DMS153 treated with DMSO at 0.1 percent for 48 hours (cell line): ENCODE measurements at regions not wholly inside any gene's neighbourhood (a gene's known extent, or its start where the extent isn't known, plus 50 kb on each side); places are given as distances from the start of the nearest gene placed in this dataset.
"Not testable (repeated sequence)": the region's sequence is repeated elsewhere in the genome, so short reads cannot be mapped to it uniquely, and the experiment has no call there.

Experiments used
- DNase-seq: peaks from one replicate; lab custom pipeline; 2025; ENCODE audit not compliant: unreplicated experiment; lab: John Stamatoyannopoulos, UW

DNA sequence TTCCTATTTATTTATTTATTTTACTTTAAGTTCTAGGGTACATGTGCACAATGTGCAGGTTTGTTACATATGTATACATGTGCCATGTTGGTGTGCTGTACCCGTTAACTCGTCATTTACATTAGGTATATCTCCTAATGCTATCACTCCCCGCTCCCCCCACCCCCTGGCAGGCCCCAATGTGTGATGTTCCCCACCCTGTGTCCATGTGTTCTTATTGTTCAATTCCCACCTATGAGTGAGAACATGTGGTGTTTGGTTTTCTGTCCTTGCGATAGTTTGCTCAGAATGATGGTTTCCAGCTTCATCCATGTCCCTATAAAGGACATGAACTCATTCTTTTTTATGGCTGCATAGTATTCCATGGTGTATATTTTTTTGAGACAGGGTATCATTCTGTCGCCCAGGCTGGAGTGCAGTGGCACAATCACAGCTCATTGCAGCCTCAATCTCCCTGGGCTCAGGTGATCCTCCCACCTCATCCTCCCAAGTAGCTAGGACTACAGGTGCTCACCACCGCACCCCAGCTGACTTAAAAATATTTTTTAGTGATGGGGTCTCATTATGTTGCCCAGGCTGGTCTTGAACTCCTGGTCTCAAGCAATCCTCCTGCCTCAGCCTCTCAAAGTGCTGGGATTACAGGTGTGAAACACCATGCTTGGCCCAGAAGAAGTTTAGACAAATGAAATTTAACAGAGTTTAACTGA, 140.6 kb downstream of the NPIPB5 start:
- not testable (repeated sequence) for DNase-seq

DNA sequence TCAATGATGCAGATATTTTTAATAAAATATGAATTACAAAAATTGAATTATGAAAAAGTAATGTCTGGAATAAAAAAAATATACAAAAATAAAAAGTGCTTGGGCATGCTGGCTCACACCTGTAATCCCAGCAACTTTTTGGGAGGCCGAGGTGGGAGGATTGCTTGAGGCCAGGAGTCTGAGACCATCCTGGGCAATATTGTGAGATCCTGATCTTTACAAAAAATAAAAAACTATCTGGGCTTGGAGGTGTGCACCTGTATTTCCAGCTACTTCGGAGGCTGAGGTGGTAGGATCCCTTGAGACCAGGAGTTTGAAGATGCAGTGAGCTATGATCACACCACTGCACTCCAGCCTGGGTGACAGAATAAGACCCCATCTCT, 141.8 kb downstream of the NPIPB5 start:
- no peak for DNase-seq

DNA sequence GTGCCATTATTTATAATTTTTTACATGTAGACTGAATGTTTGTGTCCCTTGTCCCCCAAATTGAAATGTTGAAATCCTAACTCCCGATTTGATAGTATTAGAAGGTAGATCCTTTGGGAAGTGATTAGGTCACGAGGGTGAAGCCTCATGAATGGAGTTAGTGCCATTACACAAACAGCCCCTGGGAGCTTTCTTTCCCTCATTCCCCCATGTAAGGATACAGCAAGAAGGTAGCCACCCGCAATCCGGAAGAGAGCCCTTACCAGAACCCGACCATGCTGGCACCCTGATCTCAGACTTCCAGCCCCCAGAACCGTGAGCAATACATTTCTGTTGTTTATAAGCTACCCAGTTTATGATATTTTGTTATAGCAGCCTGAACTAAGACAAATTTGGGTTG, 143.2 kb downstream of the NPIPB5 start:
- no peak for DNase-seq

DNA sequence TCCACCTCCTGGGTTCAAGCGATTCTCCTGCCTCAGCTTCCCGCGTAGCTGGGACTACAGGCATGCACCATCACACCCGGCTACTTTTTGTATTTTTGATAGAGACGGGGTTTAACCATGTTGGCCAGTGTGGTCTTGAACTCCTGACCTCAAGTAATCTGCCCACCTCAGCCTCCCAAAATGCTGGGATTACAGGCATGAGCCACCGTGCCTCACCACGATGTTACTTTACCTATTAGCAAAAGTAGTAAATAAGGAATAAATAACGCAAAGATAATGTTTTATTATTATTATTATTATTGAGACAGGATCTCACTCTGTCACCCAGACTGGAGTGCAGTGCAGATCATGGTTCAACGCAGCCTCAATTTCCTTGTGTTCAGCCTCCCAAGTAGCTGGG, 145.9 kb downstream of the NPIPB5 start:
- not testable (repeated sequence) for DNase-seq

DNA sequence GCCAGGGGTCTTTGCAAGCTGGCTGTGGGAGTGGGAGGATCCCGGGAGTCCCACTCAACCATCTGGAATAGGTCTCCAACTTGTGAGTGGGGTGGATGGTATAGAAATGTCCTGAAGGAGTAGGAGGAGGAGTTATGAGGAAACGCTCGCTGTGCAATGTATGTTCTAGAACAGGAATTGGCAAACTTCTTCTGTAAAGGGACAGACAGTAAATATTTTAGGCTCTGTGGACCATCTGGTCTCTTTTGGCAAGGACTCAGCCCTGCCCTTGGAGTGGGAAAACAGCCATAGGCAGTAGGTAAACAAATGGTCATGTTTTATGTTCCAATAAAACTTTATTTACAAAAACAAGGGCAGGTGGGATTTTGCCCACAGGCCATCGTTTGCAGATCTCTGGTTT, 149.2 kb downstream of the NPIPB5 start:
- no peak for DNase-seq

DNA sequence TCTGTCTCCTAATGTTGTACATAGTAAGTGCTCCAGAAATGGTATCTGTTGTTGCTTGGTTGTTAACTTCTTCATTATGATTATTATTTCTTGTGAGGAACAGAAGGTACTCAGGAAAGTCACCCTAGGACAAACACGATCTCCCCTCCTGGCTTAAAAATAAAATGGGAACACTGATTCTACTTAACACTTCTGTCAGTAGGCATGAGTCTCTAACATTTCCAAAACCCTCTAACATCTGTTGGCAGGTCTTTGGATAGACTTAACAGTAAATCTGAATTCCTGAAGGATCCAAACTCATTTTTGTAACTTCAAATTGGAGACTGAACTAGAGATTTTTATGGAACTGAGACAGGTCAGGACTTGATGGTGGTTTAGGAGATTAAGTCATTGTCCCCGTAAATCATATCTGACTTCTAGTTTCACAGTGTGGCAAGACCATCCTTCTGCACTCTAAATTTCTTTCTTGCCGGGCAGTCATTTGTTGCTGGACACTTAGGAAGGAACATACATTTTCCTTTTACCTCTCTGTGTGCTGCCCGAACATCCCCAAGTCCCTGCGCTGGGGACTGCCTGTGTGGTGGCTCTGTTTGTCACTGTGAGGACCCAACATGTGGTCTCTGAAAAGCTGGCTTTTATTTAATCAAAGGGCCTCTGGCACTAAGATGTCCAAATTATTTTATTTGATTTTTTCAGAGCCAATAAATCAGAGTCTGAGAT, 149.9 kb downstream of the NPIPB5 start:
- DNase-seq: no peak

DNA sequence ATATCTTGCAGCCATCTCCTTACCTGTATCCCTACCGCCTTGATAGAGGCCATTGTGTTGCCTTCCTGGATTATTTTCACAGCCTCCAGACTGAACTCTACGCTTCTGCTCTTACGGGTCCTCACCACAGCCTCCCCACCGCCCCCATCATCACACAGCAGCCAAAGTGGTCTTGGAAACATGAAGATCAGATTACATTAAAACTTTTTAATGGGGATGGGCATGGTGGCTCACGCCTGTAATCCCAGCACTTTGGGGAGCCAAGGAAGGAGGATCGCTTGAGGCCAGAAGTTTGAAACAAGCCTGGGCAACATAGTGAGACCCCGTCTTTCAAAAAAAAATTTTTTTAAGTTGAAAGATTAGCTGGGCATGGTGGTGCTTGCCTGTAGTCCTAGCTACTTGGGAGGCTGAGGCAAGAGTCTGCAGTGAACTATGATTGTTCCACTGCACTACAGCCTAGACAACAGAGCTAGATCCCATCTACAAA, 150.5 kb downstream of the NPIPB5 start:
- DNase-seq: no peak

DNA sequence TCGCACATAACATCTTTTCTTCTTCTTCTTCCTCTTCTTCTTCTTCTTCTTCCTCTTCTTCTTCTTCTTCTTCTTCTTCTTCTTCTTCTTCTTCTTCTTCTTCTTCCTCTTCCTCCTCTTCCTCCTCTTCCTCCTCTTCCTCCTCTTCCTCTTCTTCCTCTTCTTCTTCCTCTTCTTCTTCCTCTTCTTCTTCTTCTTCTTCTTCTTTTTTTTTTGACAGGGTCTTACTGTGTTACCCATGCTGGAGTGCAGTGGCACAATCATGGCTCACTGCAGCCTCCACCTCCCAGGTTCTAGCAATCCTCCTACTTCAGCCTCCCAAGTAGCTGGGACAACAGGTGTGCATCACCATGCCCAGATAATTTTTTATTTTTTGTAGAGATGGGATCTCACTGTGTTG, 151.0 kb upstream of the HS3ST2 start:
- DNase-seq: not testable (repeated sequence)

DNA sequence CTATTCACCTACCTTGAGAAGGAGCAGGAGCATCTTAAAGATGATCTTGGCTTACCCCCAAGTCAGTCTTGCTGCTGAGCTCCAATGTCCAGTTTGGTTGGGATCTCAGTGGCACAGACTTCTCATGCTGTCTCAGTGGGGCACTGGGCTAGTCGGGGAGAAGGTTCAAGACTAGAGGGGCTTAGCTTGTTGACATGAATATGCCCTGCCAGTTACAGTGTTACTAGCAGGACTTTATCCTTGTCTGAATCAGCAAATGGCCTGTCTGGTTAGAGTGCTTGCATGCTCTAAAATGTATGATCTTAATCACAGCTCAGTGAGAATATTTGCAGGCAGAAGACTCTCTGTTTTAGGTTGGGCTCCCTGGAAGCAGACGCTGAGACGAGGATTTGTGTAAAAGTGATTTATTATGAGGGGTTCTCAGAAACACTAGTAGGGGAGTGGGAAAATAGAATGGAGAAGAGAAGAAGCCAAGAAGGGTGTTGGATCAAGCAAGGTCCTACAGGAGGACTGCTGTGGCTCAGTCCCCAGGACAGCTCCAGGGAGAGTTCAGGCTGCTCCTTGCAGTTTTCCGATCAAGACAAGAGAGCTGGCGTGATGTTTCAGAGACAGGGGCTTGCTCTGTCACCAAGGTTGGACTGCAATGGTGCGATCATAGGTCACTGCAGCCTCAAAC, 150.4 kb upstream of the HS3ST2 start:
- DNase-seq: no peak

DNA sequence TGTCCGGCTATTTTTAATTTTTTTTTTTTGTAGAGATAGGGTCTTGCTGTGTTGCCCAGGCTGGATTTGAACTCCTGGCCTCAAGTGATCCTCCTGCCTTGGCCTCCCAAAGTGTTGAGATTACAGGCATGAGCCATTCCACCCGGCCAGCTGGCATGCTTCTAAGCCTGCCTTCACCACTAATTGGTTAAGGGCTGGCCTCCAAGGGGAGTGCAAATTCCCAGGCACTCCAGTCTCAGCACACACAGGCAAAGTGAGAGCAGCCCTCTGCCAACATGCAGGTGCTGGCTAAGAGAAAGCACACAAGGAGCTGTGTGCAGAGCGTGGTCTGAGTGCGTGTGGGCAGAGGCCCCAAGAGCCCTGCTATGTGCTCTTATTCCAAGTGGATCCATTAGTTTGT, 149.8 kb upstream of the HS3ST2 start:
- no peak for DNase-seq

DNA sequence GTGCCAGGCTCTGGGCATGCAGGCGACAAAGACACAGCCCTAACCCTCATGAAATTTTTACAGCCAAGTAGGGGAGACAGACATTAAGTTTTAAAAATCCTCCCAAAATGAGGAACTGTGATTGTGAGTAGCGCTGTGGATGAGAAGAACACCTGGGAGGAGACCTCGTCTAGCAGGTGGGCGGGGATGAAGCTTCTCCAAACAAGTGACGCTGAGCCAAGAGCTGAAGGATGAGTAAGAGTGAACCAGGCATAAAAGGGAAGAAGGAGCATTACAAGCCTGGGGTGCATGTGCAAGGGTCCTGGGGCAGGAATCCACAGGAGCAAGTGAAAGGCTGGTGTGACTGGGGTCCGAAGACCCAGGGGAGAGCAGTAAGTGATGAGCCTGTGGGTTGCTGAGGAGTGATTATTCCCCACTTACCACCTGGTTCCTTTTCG, 149.4 kb upstream of the HS3ST2 start:
- DNase-seq: no peak

DNA sequence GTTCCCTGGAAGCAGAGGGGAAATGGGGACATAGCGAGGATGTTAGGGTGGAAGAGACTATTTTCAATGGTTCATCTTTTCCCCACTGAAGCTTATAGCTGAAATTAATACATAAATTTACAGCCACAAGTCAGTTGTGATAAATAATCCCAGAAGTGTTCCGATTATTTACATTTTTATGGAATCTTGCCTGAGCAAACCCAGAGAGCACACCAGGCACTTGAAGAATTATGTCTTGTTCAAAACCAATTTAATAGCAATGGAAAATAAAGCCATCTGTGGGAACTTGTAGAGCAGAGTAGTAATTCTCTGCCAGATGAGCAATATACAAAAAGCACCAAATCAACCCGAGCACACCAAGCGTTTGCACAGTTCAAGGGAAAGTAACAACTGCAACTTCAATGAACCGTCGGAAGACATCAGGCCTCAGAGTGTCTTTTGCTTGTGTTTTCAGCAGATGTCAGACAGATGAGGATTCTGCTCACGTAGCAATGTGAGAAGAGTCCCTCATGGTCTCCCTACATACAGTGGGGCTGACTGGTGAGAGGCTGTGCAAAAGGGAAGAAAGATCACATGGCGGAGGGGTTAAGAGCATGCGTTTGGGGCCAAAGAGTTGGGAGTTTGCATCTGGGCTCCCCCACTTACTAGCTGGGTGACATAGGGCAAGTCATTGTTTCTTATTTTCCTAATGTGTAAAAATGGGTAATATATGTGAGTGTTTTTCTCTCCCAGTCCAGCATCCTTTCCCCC, 148.7 kb upstream of the HS3ST2 start:
- DNase-seq: no peak

DNA sequence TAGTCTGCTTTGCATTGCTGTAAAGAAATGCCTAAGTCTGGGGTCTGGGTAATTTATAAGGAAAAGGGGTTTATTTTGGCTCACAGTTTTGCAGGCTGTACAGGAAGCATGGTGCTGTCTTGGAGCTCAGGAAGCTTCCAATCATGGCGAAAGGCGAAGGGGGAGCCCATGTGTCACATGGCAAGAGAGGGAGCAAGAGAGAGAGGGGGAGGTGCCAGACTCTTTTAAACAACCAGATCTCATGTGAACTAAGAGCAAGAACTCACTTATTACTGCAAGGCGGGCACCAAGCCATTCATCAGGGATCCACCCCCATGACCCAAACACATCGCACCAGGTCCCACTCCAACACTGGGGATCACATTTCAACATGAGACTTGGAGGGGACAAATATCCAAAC, 148.2 kb upstream of the HS3ST2 start:
- DNase-seq: no peak

DNA sequence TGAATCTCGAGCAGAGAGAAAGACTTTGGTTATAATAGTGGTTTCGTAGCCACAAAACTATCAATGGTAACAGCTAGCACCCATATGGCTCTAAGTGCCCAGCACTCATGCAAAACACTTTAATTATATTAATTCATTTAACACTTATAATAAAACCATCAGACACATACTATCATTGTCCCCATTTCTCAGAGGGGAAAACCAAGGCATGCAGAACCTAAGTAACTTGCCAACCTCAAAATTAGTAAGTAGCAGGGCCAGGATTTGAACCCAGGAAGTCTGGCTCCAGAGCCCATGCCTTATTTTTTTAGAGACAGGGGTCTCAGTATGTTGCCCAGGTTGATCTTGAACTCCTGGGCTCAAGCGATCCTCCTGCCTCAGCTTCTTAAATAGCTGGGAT, 145.6 kb upstream of the HS3ST2 start:
- no peak for DNase-seq

DNA sequence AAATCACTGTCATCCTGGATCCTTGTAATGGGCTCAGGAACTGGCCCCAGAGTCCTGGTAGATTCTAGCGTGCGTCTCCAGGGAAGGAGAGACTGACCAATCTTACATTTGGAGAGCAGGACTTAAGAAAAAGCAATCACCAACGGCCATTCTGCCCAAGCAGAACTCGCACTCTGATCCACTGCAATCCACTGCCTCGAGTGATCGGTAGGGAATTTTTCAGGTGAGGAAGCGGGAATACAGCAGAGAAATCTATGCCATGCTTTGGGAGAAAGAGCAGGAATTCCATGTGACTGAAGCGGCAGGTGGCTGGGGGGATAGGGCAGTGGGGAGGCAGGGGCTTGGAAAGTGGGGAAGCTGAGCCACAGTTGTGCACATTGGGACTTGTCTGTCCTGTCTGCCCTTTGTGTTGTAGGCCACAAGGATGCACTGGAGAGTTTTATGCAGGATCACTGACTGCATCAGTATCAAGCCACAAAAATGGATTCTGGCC, 143.9 kb upstream of the HS3ST2 start:
- DNase-seq: no peak

DNA sequence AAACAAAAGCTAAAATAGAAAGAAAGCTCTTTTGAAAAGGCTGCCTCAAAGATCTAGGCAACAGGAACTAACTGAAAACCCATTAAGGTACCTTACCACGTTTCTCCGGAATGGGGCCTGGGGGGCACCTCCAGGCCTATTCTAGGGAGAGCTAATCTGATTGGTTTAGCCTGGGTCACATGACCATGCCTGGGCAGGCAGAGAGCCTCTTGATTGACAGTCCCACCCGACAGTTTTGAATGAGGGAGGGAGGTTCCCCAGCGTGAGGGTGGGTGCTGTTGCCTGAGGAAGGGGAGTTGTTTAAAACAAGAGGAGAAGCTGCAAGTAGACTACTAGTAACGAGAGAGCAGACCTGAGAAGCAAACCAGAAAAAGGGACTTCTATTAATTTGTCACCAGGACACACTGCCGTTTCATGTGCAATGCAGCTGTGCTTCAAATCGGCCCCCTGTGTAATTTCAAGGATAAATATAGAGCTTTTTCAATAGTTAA, 143.4 kb upstream of the HS3ST2 start:
- DNase-seq: peak; percentile 20

DNA sequence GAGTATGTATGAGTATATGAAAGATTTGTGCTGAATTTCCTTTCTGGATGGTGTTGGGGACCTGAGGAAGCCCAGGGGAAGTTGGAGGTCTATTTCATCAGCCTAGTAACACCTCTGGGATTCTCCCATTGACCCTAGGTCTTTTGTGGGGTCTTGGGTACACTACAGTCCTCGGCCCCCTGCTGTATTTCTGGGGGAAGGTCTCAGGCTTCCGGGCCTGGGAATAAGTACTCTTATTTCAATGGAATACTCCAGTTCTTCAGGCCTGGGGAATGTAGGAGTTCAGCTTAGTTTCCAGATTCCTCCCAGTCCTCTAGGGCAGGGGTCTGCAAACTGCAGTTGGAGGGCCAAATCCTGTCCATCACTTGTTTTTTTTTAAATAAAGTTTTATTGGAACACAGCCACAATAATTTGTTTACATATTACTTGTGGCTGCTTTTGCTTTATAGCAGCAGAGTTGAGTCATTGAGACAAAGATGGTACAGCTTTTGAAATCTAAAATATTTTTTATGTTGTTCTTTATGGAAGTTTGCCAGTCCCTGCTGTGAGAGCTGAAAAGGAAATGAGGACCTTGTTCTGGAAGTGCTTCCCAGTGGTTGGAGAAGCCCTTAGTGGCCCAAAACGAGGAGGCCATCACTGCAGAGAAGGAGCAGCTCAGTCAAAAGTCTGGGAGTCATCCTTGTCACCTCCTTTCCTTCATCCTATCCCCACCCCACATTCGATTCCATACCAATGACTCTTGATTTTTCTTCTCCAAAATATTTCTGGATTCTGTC, 142.5 kb upstream of the HS3ST2 start:
- no peak for DNase-seq

DNA sequence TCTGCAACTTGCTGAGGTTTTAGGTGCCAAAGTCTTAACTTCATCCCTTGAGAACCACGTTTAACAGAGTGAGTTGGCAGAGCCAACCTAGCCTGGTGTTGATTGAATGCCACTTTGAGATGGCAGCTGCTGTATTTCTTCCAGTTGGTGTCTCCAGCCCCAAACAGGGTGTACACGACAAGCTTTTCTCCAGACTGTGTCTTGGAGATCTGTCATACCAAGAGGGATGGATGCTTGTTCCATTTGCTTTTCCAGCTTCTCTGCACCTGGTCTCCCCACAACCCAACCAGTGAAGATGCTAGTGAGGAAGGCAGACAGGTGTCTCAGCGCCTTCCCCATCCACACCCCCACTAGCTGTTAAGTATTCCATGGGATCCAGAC, 141.1 kb upstream of the HS3ST2 start:
- DNase-seq: no peak

DNA sequence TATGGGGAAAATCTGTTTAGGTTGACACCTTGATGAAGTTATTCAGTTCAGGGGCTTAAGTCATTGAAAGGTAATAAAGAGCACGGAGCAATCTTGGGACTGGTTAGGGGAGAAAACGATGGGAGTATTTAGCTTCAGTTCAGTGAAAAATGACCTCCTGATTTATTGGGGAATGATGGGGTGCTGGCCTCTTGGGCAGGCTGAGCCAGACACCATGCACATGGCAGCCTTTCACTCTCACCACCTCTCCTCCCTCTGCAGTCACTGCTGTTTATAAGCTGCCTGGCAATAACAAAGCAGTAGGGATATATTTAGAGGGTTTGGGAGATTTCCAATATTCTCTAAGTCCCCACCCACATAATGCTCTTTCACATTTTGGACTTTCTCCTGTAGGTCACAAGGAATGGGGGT, 140.5 kb upstream of the HS3ST2 start:
- DNase-seq: no peak

DNA sequence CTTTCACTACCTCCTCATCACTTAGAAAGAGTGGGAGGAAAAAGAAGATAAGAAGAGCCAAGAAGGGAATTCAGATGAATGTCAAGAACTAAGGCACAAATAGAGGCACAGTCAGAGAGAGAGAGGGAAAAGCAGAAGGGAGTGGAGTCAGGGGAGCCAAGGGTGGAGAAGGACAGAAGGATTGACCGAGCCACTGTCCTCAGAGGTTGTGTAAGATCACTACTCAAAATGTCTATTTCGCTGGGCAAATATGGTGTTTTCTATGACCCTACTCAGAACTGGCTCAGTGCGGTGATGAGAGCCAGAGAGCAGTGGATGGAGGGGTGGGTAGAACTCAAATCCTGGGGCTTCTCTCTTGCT, 139.2 kb upstream of the HS3ST2 start:
- DNase-seq: no peak
